Hematopoietic multipotent progenitor cell treated with erythropoietin and hydrocortisone succinate and interleukin-3 and kit ligand, for 15 days (in vitro differentiated cells): ENCODE measurements at regions not wholly inside any gene's neighbourhood (a gene's known extent, or its start where the extent isn't known, plus 50 kb on each side); places are given as distances from the start of the nearest gene placed in this dataset.

ENCODE experiments used
- DNase-seq: peaks from one replicate; pipeline ENCODE4 v3.0.0-alpha.2; 2015; ENCODE audit warnings: low spot score

DNA sequence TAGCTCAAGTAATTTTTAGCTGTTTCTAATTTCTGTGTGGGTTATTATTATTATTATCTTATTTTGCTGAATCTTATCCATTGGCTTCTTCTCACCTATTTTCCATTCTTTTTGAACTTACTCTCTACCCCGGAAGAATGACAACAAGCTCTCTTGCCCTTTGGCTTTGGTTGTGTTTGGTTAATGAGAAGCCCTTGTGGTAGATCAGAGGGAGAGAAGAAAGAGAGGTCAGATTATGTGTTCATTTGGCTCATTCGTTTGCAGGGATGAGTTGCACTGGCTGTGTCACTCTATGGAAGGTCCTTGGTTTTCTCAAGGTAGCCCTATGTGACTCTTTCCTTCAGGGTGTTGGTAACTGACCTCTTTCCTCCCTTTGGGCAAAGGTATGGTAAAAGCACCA, 391.9 kb downstream of the LMO4 start:
- no peak for DNase-seq

GRCh38 chr1:87723193-87723592, 394.5 kb downstream of the LMO4 start:
- DNase-seq = no peak

DNA sequence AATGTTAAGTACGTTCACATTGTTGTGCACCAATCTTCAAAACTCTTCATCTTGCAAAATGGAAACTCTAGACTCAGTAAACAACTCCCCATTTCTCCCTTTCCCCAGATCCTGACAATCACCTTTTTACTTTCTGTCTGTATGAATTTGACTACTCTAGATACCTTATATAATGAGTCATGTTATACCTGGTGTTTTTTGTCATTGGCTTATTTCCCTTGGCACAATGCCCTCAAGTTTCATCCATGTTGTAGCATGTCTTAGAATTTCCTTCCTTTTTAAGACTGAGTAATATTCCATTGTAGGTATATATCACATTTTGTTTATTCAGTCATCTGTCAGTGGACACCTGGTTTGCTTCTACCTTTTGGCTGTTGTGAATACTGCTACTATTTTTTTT, 399.5 kb downstream of the LMO4 start:
- no peak for DNase-seq

DNA sequence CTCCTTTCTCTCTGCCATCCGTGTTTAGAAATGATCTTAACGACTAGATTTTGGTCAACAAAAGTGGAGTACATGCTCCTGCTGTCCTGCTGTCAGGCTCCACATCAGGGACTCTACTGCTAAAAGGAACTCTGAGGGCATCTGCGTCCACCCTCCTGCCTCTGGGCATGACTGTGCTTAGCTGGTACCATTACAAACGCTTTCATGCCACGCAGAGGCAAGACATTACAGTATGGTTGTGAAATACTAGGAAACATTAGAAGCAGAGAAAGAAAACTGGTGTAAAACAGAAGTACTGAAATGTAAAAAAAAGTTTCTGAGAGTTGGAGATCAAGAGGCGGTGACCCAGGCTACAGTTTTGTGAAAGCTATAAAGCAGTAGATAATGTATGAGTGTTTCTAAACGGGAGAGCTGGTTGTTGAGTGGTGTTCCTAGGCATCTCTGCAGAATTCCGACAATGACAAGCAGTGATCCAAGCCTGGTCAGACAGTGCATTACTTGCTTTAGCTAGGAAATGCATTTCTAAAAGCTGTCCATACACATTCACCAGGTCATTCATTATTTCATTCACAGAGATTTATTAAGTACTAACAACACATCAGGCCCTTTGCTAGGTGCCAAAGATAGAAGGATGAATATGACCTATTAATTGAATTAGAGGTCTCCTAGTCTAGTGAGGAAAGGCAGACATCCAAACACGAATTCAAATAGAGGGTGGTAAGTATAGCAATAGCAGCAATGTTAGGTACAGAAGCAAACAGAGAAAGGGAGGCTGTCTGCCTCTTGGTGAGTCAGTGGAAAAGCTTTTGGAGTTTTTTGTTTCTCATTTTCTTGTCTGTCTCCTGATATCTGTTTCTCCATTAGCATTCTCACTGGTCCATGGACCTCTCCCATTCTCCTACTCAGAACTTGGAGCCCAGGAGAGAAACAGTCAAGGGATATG, 401.9 kb downstream of the LMO4 start:
- no peak for DNase-seq

DNA sequence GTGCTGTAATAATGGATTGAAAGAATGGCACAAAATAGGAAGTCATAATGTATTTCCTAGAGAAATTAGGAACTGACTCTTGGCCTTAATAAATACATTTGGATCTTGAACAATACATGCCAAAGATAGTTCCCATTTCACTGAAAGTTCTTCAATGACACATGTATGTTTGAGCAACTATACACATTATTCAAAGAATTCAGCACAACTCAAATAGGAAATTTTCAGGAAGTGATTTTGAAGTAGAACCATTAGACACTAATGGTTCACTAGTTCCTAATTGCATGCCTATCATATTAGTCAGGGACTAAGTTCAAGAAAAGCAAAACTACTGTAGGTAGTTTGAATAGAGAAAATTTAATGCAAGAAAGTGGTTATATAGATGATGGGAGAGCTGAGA, 404.7 kb downstream of the LMO4 start:
- no peak for DNase-seq

GRCh38 chr1:87735750-87736149, 407.1 kb downstream of the LMO4 start:
- DNase-seq = no peak

DNA sequence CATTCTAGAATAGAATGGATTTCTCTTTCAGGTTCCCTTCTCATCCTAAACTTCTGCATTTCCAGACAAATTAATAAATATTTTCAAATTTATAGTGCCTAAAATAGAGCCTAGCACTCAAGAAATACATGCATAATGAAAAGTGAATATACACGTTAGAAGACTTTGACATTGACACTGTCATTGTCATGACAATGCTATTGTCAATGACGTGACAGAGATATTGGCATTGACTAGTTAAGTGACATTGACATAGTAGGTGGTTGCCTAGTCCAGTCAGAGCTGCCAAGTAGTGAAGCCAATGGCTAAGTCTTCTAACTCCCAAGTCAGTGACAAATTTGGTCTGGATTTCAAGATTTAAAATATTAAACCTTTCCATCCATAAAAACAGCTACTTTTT, 410.5 kb downstream of the LMO4 start:
- no peak for DNase-seq

- no peak for DNase-seq
Observed at GRCh38 chr1:87739704-87740103, 411.0 kb downstream of the LMO4 start.

GRCh38 chr1:87743256-87743655, 414.6 kb downstream of the LMO4 start:
- DNase-seq = no peak

DNA sequence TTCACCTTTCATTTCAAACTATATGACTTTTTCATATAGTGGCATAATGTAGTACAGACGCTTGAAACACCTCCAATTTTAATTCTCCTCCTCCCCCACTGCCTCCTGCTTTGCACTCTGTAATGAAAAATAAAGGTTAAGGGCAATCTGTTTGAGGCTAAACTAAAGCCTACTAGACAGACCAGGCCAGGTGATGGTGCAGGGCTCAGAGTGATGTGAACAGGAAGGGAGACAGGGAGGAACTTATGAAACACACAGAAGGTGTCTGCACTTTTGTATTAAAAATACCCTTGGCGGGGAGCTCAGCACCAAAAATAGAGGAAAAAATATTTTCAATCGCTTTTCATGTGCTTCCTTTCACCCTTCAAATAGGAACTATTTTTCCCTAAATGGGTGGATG, 415.4 kb downstream of the LMO4 start:
- DNase-seq = no peak

- no peak for DNase-seq
Observed at GRCh38 chr1:87744763-87745162, 416.1 kb downstream of the LMO4 start.

- DNase-seq = peak; percentile 18
Observed at GRCh38 chr1:87753366-87753765, 424.7 kb downstream of the LMO4 start.

- DNase-seq = peak; percentile 82
Observed at GRCh38 chr1:87754139-87754538, 425.5 kb downstream of the LMO4 start.

DNA sequence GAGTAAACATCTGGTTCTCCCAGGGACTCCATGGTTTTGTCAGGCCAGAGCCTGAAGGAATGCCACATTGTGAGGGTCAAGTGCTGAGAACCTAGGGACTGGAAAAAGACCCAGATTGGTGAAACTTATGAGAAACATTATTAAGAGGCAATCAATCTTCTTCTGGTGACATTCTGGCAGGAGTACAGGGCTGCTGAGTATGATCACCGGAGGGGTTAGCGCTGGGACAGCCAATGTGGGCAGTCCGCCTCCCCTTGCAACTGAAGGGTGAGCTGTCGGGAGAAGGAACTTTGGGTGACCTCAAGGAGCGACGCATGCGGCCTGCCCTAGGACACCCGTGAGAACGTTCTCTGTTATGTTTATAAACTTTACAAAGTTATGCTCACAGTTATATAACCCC, 429.0 kb downstream of the LMO4 start:
- no peak for DNase-seq

DNA sequence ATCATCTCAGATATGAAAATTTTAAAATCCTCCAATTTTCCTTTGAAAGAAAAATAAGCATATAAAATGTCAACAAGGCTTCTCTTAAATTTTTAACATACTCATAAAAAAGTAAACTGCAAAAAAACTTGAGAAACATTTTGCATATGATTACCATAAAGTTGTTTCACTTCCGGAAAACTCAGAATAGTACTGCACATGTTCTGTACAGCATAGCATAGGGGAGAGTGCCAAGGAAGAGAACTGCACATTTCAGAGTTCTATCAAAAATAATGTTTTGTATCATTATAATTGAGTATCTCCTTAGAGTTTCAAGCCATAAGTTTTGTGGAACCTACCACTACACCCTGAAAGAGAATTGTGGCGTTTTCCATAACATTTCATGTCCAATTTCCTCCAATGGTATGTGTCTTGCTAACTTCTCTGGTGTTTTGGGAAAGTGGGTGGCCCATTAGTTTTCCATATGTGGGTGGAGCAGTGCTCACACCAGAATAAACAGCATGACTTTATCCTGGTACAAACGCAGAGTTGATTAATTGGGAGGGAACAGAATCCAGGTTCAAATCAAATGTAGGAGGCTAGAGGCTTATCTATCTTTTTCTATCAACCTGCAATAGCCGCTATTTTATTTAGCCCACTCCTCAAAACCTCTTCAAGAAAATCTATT, 430.9 kb downstream of the LMO4 start:
- DNase-seq = no peak

- no peak for DNase-seq
Observed at GRCh38 chr1:87760155-87760554, 431.5 kb downstream of the LMO4 start.

- no peak for DNase-seq
Observed at GRCh38 chr1:87760654-87761053, 432.0 kb downstream of the LMO4 start.

- DNase-seq = no peak
Observed at GRCh38 chr1:87763483-87763882, 434.8 kb downstream of the LMO4 start.

DNA sequence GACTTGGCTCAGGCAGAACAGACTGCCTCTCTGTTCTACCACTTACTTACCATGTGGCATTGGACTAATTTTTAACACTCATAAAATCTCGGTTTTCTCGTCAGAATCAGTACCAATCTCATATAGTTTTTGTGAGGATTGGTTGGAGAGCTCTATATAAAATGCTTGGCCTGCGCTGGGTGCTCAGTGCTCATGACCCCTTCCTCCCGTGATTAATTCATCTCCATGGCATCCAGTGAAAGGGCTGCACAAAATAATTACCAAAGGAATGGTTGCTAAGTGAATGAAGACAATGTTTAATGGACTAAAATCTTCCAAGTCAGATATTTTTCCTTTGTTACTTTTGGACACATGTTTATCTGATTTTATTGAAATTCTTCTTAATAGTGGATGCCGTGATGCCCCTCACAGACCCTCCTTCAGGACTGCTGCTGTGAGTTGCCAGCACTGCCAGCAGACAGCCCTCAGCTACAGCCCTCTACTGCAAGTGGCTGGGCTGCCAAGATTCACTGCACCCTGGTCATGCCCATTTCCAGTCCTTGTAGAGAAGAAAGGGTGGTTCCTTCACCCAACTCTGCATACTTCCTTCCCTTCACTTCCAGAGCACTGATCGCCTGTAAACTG, 436.5 kb downstream of the LMO4 start:
- no peak for DNase-seq

DNA sequence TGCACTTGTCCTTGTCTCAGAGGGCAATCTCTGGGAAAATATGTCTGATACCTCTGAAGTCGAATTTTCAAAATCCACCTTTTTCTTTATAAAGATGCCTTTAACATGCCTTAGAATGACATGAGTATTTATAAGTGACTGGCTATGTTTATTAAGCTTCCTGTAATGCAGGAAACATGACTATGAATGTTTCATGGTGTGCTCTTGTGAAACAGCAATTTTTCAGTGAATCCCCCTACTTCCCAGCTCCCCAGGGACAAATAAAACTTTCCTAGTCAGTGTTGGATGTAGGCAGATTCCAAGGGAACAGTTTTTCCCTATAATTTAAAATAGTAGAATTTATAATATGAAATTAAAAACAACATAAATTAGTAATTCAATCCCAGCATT, 437.0 kb downstream of the LMO4 start:
- no peak for DNase-seq

- DNase-seq = no peak
Observed at GRCh38 chr1:87766737-87767136, 438.1 kb downstream of the LMO4 start.

DNA sequence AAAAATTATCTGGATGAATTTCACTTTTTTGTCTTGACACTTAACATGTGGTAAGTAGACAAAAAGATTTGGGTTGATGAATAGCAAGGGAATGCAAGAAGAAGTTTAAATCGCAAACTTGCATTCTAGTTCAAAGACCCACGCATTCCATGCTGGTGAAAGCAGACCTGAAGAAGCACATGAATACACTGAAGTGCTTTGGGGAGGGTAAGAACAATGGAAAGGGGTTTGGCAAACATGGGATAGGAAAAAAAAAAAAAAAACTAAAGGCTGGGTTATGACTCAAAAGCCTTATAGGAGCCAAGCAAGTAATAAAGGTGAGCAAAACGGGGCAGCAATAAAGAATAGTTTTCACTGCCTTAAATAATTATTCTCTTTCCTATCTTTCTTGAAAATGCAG, 450.2 kb downstream of the LMO4 start:
- DNase-seq = no peak

GRCh38 chr1:87781554-87781953, 452.9 kb downstream of the LMO4 start:
- no peak for DNase-seq
